Activated CD4-positive, alpha-beta T cell treated with anti-CD3 and anti-CD28 coated beads for 24 hours (primary cell): ENCODE measurements at regions not wholly inside any gene's neighbourhood (a gene's known extent, or its start where the extent isn't known, plus 50 kb on each side); places are given as distances from the start of the nearest gene placed in this dataset.

Experiments
- DNase-seq, 2 donors: peaks; one replicate each; pipeline ENCODE4 v3.0.0-alpha.2; 2020; ENCODE audit warnings: low read depth in 2 of 2

- no peak for DNase-seq
These were observed 254.4 kb upstream of the TLE3 start for GRCh38 chr15:70351941-70352774.

- no peak for DNase-seq
These were observed 253.7 kb upstream of the TLE3 start for GRCh38 chr15:70351391-70351790.

- no peak for DNase-seq
These were observed 251.0 kb upstream of the TLE3 start for GRCh38 chr15:70348581-70349344.

GRCh38 chr15:70348226-70348543 lies 250.5 kb upstream of the TLE3 start:
- DNase-seq: no peak

- DNase-seq: no peak
These were observed 249.9 kb upstream of the TLE3 start for GRCh38 chr15:70347321-70348225.

GRCh38 chr15:70345251-70346019 lies 247.7 kb upstream of the TLE3 start:
- DNase-seq: no peak

GRCh38 chr15:70344666-70345065 lies 246.9 kb upstream of the TLE3 start:
- no peak for DNase-seq

GRCh38 chr15:70343961-70344621 lies 246.4 kb upstream of the TLE3 start:
- DNase-seq: no peak

GRCh38 chr15:70342554-70343548 lies 245.1 kb upstream of the TLE3 start:
- no peak for DNase-seq

GRCh38 chr15:70342141-70342540 lies 244.4 kb upstream of the TLE3 start:
- DNase-seq: no peak

GRCh38 chr15:70341566-70341965 lies 243.8 kb upstream of the TLE3 start:
- no peak for DNase-seq

GRCh38 chr15:70340494-70340870 lies 242.8 kb upstream of the TLE3 start:
- DNase-seq: no peak

- no peak for DNase-seq
These were observed 242.1 kb upstream of the TLE3 start for GRCh38 chr15:70339571-70340493.

GRCh38 chr15:70337277-70338186 lies 239.8 kb upstream of the TLE3 start:
- DNase-seq: no peak

- DNase-seq: no peak
These were observed 238.8 kb upstream of the TLE3 start for GRCh38 chr15:70336425-70337009.

- no peak for DNase-seq
These were observed 236.6 kb upstream of the TLE3 start for GRCh38 chr15:70334286-70334685.

- DNase-seq: no peak
These were observed 231.5 kb upstream of the TLE3 start for GRCh38 chr15:70329179-70329578.
